Right atrium auricular region (tissue), 2 donors: ENCODE measurements at regions not wholly inside any gene's neighbourhood (a gene's known extent, or its start where the extent isn't known, plus 50 kb on each side); places are given as distances from the start of the nearest gene placed in this dataset.

Experiments
- DNase-seq: peaks from one replicate; pipeline ENCODE4 v3.0.0-alpha.2; 2019; ENCODE audit warnings: low spot score
- H3K27ac ChIP-seq, 2 donors: fragments of 200-600 bp; sonication (generic); 1 replicate in 1 of 2; 2 replicates in 1 of 2; pipeline ENCODE4 v1.5.1; 2016 to 2019
- H3K27me3 ChIP-seq, 2 donors: fragments of 200-600 bp; sonication (generic); one replicate each; pipeline versions ENCODE4 v1.5.1 to v1.6.0; 2017 to 2019
- H3K36me3 ChIP-seq: fragments of 200-600 bp; sonication (generic); one replicate; pipeline ENCODE4 v1.5.1; 2016
- H3K4me1 ChIP-seq, 2 donors: fragments of 200-600 bp; sonication (generic); one replicate each; pipeline versions ENCODE4 v1.5.1 to v1.6.0; 2017 to 2019
- H3K4me3 ChIP-seq, 2 donors: fragments of 200-600 bp; sonication (generic); 1 replicate in 1 of 2; 2 replicates in 1 of 2; pipeline ENCODE4 v1.5.1; 2017 to 2019; ENCODE audit warnings: mild to moderate bottlenecking in 1 of 2, moderate library complexity in 1 of 2
- H3K9me3 ChIP-seq, 2 donors: fragments of 200-600 bp; sonication (generic); one replicate each; pipeline ENCODE4 v1.5.1; 2019
- TF ChIP-seq, protein P1 (sequence below), 2 donors: fragments of 200-600 bp; sonication (generic); IDR thresholded peaks; one replicate each; pipeline ENCODE4 v1.5.1; 2019; ENCODE audit warnings: antibody characterized with exemption in 2 of 2

DNA sequence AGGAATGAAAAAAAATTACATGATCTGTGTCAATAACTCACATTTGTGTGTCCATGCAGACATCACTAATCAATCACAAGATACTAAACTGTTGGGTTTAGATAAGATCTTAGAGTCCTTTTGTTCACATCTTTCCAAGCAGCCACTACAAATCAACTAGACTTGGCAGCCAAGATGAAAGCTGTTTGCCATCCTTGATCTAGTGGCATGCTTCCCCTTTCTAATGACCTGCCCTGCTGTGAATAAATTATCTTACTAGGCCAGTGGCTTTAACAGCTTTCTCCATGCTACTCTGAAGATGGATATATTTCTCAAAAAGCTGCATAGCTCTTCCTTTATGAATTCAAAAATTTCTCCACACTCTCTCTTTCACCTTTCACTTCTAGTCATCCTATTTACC, 1338.0 kb upstream of the ACVR2A start:
- DNase-seq: no peak
- Histone ChIP-seq H3K36me3 (no peaks in the 10 kb centered on the region), H3K4me3 (no peak overlapping the region), H3K27me3 (no peaks in the 10 kb centered on the region), H3K9me3 (no peaks in the 10 kb centered on the region), H3K4me1 (no peaks in the 10 kb centered on the region), H3K27ac (no peak overlapping the region)
- TF ChIP-seq, protein P1, sequence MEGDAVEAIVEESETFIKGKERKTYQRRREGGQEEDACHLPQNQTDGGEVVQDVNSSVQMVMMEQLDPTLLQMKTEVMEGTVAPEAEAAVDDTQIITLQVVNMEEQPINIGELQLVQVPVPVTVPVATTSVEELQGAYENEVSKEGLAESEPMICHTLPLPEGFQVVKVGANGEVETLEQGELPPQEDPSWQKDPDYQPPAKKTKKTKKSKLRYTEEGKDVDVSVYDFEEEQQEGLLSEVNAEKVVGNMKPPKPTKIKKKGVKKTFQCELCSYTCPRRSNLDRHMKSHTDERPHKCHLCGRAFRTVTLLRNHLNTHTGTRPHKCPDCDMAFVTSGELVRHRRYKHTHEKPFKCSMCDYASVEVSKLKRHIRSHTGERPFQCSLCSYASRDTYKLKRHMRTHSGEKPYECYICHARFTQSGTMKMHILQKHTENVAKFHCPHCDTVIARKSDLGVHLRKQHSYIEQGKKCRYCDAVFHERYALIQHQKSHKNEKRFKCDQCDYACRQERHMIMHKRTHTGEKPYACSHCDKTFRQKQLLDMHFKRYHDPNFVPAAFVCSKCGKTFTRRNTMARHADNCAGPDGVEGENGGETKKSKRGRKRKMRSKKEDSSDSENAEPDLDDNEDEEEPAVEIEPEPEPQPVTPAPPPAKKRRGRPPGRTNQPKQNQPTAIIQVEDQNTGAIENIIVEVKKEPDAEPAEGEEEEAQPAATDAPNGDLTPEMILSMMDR (IDR thresholded peaks at IDR 0.05): no peak

DNA sequence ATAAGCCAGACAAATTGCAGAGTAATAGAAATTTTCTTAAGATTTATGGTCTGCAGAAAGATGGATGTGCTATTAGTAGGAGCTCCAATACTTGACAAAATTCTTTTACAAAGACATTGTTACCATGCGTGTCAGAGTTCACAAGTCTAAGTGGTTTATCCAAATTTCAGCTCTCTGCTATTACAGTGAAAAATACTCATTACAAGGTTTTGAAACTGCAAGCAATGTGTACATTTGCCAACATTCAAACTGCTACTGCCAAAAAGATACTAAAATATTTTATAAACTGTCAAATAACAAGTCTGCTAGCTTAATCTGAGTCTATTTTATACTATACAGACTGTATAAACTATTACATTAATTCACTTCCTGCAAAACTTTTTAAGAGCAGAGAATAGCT, 1341.5 kb upstream of the ACVR2A start:
- DNase-seq: no peak
- no peak overlapping the region for H3K4me3 ChIP-seq
- H3K36me3 ChIP-seq: no peaks in the 10 kb centered on the region
- H3K4me1 ChIP-seq: no peaks in the 10 kb centered on the region
- H3K9me3 ChIP-seq: no peaks in the 10 kb centered on the region
- TF ChIP-seq, protein P1 (IDR thresholded peaks at IDR 0.05): no peak
- no peak overlapping the region for H3K27ac ChIP-seq
- no peaks in the 10 kb centered on the region for H3K27me3 ChIP-seq

DNA sequence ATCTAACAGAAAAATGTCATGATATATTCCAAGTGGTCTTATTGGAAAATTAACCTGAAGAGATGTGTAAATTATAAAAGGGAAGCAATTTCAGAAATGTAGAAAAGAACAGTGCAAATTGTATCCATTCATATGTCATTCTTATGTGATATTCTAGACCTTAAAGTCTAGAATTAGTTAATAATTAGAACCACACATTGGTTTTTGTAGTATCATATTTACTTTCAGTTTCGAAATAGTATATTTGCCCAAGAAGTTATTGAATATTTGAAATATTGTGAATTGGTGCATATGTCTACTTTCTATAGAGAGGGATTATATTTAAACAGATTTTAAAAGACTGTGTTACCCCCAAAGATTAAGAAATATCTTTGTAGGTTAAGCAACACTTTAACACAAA, 1348.6 kb upstream of the ACVR2A start:
- TF ChIP-seq, protein P1 (IDR thresholded peaks at IDR 0.05): no peak
- no peaks in the 10 kb centered on the region for H3K9me3 ChIP-seq
- no peaks in the 10 kb centered on the region for H3K4me1 ChIP-seq
- no peak overlapping the region for H3K4me3 ChIP-seq
- no peaks in the 10 kb centered on the region for H3K36me3 ChIP-seq
- no peak overlapping the region for H3K27ac ChIP-seq
- DNase-seq: no peak
- no peaks in the 10 kb centered on the region for H3K27me3 ChIP-seq

DNA sequence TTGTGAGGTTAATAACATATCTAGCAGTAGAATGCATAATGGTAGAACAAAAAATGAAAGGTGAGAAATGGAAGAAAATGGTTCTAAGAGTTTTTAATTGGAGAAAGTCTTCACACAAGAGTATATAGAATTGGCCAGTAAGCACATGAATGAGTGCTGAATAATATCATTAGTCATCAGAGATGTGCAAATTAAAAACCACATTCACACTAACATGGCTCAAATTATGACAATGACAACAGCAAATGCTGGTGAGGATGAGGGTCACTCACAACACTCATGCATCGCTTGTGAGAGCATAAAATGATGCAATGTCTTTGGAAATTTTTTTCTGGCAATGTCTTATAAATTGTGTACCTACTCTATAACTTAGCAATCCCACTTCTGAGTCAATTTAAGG, 1355.4 kb upstream of the ACVR2A start:
- Histone ChIP-seq H3K36me3 (no peaks in the 10 kb centered on the region), H3K4me1 (no peaks in the 10 kb centered on the region), H3K9me3 (no peaks in the 10 kb centered on the region), H3K27ac (no peak overlapping the region), H3K4me3 (no peak overlapping the region), H3K27me3 (no peaks in the 10 kb centered on the region)
- TF ChIP-seq, protein P1 (IDR thresholded peaks at IDR 0.05): no peak
- DNase-seq: no peak

DNA sequence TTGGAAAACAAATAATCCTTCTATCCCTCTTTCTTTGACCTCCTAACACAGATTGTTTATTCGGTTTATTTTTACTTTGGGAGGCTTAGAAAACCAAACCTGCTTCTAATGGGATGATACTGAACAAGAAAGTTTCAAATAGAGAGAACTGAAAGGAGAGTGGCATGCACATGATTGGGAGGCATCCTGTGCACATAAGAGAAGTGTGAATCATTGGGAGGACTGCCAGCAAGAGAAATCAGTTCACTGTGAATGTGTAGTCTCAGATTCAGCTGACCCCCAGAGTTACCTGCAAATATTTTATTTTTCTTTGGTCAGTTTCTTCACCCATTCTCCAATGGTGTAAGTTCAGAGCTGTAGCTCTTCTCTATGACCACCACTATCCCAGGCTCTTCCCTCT, 1363.2 kb upstream of the ACVR2A start:
- Histone ChIP-seq H3K27ac (no peak overlapping the region), H3K27me3 (no peaks in the 10 kb centered on the region), H3K4me3 (no peak overlapping the region), H3K9me3 (no peaks in the 10 kb centered on the region), H3K36me3 (no peaks in the 10 kb centered on the region), H3K4me1 (no peaks in the 10 kb centered on the region)
- DNase-seq: no peak
- TF ChIP-seq, protein P1 (IDR thresholded peaks at IDR 0.05): no peak

DNA sequence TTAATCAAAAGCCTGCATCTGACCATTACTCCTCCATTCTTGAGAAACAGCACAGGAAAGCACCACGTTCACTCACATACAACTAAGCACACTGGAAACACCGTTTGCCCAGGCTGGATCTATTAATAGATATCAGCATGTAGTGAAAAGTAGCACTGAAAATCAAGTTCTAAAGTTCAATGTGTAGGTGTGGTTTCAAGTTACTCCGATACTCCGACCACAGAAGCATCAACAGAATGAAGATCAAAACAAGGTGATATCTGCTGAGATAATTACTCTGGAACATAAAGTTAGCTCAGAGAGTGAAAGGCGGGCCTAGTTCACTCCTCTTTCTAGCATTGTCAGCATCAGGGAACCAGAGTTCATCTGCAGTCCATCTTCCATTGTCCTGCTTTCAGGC, 1367.4 kb upstream of the ACVR2A start:
- no peak for DNase-seq
- TF ChIP-seq, protein P1 (IDR thresholded peaks at IDR 0.05): no peak
- Histone ChIP-seq H3K36me3 (no peaks in the 10 kb centered on the region), H3K27me3 (no peaks in the 10 kb centered on the region), H3K4me3 (no peak overlapping the region), H3K4me1 (no peaks in the 10 kb centered on the region), H3K27ac (no peak overlapping the region), H3K9me3 (no peaks in the 10 kb centered on the region)
